K562 (cell line): ENCODE measurements at regions not wholly inside any gene's neighbourhood (a gene's known extent, or its start where the extent isn't known, plus 50 kb on each side); places are given as distances from the start of the nearest gene placed in this dataset.

Experiments
- ATAC-seq: fragments of 200-7000 bp; cut with Tn5 transposase; 3 replicates; pipeline ENCODE4 v1.9.1; 2020; ENCODE audit warnings: moderate library complexity
- BruUV-seq: library from RNA; stranded (reverse); fragments of 400-500 nt; replicated peaks from 2 replicates; lab custom pipeline; 2021; lab: Mats Ljungman, UMichigan
- CTCF ChIA-PET: fragments of 300-600 bp; formaldehyde crosslinking; extraction: SDS; loops from one replicate; lab custom pipeline; 2021; ENCODE audit warnings: low intra/inter-chr PET ratio; lab: Yijun Ruan, JAX
- POLR2A ChIA-PET: fragments of 300-600, 350-650 bp; sonication (Branson Sonifier 250); formaldehyde crosslinking; extraction: SDS; loops from one replicate; lab custom pipeline; 2021; ENCODE audit warnings: antibody characterized with exemption, inconsistent platforms; lab: Yijun Ruan, JAX
- DNase-seq, 4 experiments: peaks; one replicate each; pipeline versions ENCODE4 v3.0.0 to v3.0.0-alpha.2; 2011 to 2018; ENCODE audit warnings: low spot score in 3 of 4, mixed read lengths in 3 of 4; ENCODE audit errors: extremely low read depth in 1 of 4
- FAIRE-seq: peaks from 2 replicates; lab custom pipeline; 2011; peaks lifted over from hg19 to GRCh38; lab: Jason Lieb, UNC
- H2AFZ ChIP-seq: 2 replicates; pipeline ENCODE4 v1.6.0; 2011; ENCODE audit warnings: low read depth, low read length, control low read depth, inconsistent platforms
- H3K27ac ChIP-seq: fragments of 200-600 bp; 3 replicates; pipeline ENCODE4 v1.8.0; 2011; ENCODE audit warnings: low read depth, mild to moderate bottlenecking, control low read depth, inconsistent platforms, low read length, moderate library complexity, mixed read lengths; ENCODE audit errors: extremely low read depth
- H3K27me3 ChIP-seq, 2 experiments: fragments of 300-600 bp in 1 of 2; 2 replicates in 1 of 2; 3 replicates in 1 of 2; pipeline versions ENCODE4 v1.6.0 to v1.8.0; 2011; ENCODE audit warnings: inconsistent platforms in 2 of 2, low read length in 2 of 2, mild to moderate bottlenecking in 1 of 2, mixed read lengths in 1 of 2, moderate library complexity in 1 of 2; ENCODE audit not compliant: control insufficient read depth in 2 of 2, insufficient read depth in 2 of 2
- H3K36me3 ChIP-seq: fragments of 300-600 bp; 3 replicates; pipeline ENCODE4 v1.8.0; 2011; ENCODE audit warnings: mild to moderate bottlenecking, low read length, inconsistent platforms; ENCODE audit not compliant: control insufficient read depth, insufficient read depth
- H3K4me1 ChIP-seq, 2 experiments: fragments of 200-600 bp in 1 of 2; replicated peaks in 1 of 2; 2 replicates in 1 of 2; 3 replicates in 1 of 2; pipeline versions ENCODE4 v1.5.1 to v1.8.0; 2011; ENCODE audit warnings: inconsistent platforms in 2 of 2, low read length in 2 of 2, mild to moderate bottlenecking in 1 of 2, mixed read lengths in 1 of 2, moderate library complexity in 1 of 2; ENCODE audit not compliant: control insufficient read depth in 2 of 2, insufficient read depth in 2 of 2
- H3K4me2 ChIP-seq: 2 replicates; pipeline ENCODE4 v1.6.1; 2011; ENCODE audit warnings: low read length, control low read depth, inconsistent platforms, mixed read lengths; ENCODE audit not compliant: insufficient read depth
- H3K4me3 ChIP-seq: fragments of 200-600 bp; sonication (generic), shearing (Covaris generic); 2 replicates; pipeline ENCODE4 v1.5.1; 2016; ENCODE audit warnings: control low read depth, inconsistent platforms
- H3K79me2 ChIP-seq: fragments of 200-600 bp; 3 replicates; pipeline ENCODE4 v1.8.0; 2011; ENCODE audit warnings: low read length, inconsistent platforms; ENCODE audit not compliant: control insufficient read depth, insufficient read depth
- H3K9ac ChIP-seq, 2 experiments: 2 replicates each; pipeline versions ENCODE4 v1.6.0 to v1.6.1; 2011; ENCODE audit warnings: low read depth in 2 of 2, low read length in 2 of 2, control low read depth in 1 of 2, inconsistent platforms in 1 of 2, mild to moderate bottlenecking in 1 of 2, mixed read lengths in 1 of 2; ENCODE audit not compliant: insufficient read depth in 1 of 2
- H3K9me1 ChIP-seq: one replicate; pipeline ENCODE4 v1.6.0; 2011; ENCODE audit warnings: inconsistent platforms, mild to moderate bottlenecking, low read length, moderate library complexity; ENCODE audit not compliant: control insufficient read depth, insufficient read depth
- H3K9me3 ChIP-seq: replicated peaks from 2 replicates; pipeline ENCODE4 v1.5.1; 2011; ENCODE audit warnings: low read depth, low read length, inconsistent platforms; ENCODE audit not compliant: control insufficient read depth, insufficient read depth
- H4K20me1 ChIP-seq: replicated peaks from 2 replicates; pipeline ENCODE4 v1.6.1; 2011; ENCODE audit warnings: low read length, inconsistent platforms, mixed read lengths; ENCODE audit not compliant: control insufficient read depth, insufficient read depth
- FOXM1 ChIP-seq, 2 experiments: fragments of 450-650 bp in 1 of 2; sonication (generic) in 1 of 2; formaldehyde crosslinking in 1 of 2; IDR thresholded peaks; 2 replicates each; pipeline versions ENCODE4 v1.6.1 to v1.9.0; 2017 to 2022; ENCODE audit warnings: low read depth in 2 of 2, mild to moderate bottlenecking in 2 of 2, missing genetic modification reagents in 1 of 2, moderate library complexity in 1 of 2
- MYBL2 ChIP-seq, 2 experiments: fragments of 450-650 bp in 1 of 2; sonication (generic) in 1 of 2; formaldehyde crosslinking in 1 of 2; IDR thresholded peaks; 2 replicates each; pipeline versions ENCODE4 v1.6.1 to v1.8.1; 2017 to 2022; ENCODE audit warnings: borderline replicate concordance in 1 of 2, inconsistent platforms in 1 of 2, low read depth in 1 of 2, mild to moderate bottlenecking in 1 of 2, missing genetic modification reagents in 1 of 2, moderate library complexity in 1 of 2
- SP1 ChIP-seq: sonication (generic); formaldehyde crosslinking; IDR thresholded peaks from 2 replicates; pipeline ENCODE4 v1.8.1; 2022; ENCODE audit warnings: mild to moderate bottlenecking, missing genetic modification reagents
- TCFL5 ChIP-seq: fragments of 250-450 bp; sonication (Bioruptor Pico); conservative IDR thresholded peaks from 2 replicates; pipeline ENCODE4 v1.6.1; 2021; ENCODE audit warnings: mild to moderate bottlenecking, moderate library complexity, matching md5 sums
- XRCC4 ChIP-seq: IDR thresholded peaks from one replicate; pipeline ENCODE4 v1.6.1; 2011; ENCODE audit not compliant: insufficient read depth, insufficient read length; ENCODE audit errors: extremely low read depth
- ZNF707 ChIP-seq: fragments of 250-450 bp; sonication (Bioruptor Pico); conservative IDR thresholded peaks from 2 replicates; pipeline ENCODE4 v1.8.0; 2022; ENCODE audit warnings: inconsistent platforms, mild to moderate bottlenecking, moderate library complexity
- WGBS: fragments of 100-300 bp; shearing (Covaris generic); methylation state at CpG from one replicate; pipeline ENCODE4 v1.1.6; 2016; ENCODE audit warnings: low coverage, mixed read lengths; ENCODE audit not compliant: insufficient coverage; ENCODE audit errors: missing lambda C conversion rate; 5-methylcytosine and 5-hydroxymethylcytosine counted together
- in situ Hi-C: fragments of 300-500 bp; cut with MboI; formaldehyde crosslinking; loops from 4 replicates; pipeline ENCODE4 v1.15.0; 2018; ENCODE audit warnings: inconsistent platforms, mixed read lengths
- intact Hi-C: fragments of 100-400 bp; cut with micrococcal nuclease; formaldehyde crosslinking; loops from 2 replicates; pipeline ENCODE4 v1.14.2; 2022
- TF ChIP-seq, protein P1 (sequence below): sonication (generic); formaldehyde crosslinking; IDR thresholded peaks from 2 replicates; pipeline ENCODE4 v1.8.0; 2022; ENCODE audit warnings: missing genetic modification reagents, mild to moderate bottlenecking, borderline replicate concordance
- TF ChIP-seq, protein P2 (sequence below): fragments of 450-650 bp; formaldehyde crosslinking; IDR thresholded peaks from 2 replicates; pipeline ENCODE4 v1.4.0; 2022; ENCODE audit warnings: missing genetic modification characterization

DNA sequence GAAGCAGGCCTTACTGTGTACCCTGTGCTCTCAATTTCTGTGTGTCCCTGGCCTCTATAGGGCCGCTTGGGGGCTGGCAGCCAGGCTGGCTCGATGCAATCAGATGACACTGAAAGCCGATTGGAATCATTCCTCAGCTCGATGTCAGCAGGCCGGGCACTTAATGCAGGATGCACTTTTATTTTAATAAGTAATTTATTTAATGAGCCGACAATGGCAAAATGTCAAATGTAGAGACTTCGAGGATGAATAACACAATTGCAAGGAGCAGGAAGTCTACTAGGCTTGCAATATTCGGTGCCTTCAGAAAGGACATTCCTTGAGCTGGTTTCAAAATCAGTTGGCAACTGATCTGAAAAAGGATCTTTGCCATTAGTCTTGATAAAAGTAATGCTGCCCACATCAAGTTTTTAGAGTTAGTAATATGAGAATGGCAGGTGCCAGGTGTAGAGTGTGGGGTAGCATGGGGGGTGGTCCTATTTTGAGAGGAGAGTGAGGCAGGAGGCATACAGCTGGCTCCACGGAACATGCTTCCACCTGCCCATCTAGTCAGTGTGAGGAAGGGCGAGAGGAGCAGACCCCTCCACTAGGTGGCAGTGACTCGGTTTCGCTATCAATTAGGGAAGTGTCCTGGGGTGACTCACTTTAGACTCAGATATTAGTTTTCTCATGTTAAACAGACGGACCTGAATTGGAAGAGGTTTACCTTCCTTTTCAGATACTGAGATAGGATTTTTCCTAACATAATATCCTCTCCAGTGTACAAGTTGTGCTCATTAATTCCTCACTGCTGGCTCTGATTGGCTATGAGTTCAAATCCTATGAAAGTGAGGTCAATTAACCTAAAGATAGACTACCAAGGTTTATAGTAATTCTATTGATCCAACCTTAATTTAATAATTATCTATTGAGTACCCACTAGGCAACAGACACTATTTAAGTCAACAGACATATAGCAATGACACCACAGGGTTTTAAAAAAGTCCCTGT, 80.9 kb downstream of the NABP1 start (continued):
- TF ChIP-seq FOXM1 (IDR thresholded peaks at IDR 0.05; ENCODE audit: low read depth) (no peak), FOXM1 (CRISPR knock-in tag; IDR thresholded peaks at IDR 0.05; ENCODE audit: low read depth) (no peak), XRCC4 (no peak), ZNF707 (CRISPR knock-in tag) (no peak)

- Histone ChIP-seq H3K27me3 (no peaks in the 10 kb centered on the region), H3K79me2 (no peaks in the 10 kb centered on the region), H2AFZ (peak overlapping the region; percentile 88), H3K27ac (no peak overlapping the region), H3K9me1 (no peaks in the 10 kb centered on the region), H3K4me2 (no peak overlapping the region), H3K4me3 (no peak overlapping the region), H3K36me3 (no peaks in the 10 kb centered on the region), H3K9me3 (no peaks in the 10 kb centered on the region), H4K20me1 (no peaks in the 10 kb centered on the region), H3K4me1 (peaks cover 0 to 8% of the 10 kb centered on the region in 2 experiments; a peak in 4 of 5 replicates), H3K9ac (no peak overlapping the region)
- no peak for FAIRE-seq
- TF ChIP-seq, protein P1, sequence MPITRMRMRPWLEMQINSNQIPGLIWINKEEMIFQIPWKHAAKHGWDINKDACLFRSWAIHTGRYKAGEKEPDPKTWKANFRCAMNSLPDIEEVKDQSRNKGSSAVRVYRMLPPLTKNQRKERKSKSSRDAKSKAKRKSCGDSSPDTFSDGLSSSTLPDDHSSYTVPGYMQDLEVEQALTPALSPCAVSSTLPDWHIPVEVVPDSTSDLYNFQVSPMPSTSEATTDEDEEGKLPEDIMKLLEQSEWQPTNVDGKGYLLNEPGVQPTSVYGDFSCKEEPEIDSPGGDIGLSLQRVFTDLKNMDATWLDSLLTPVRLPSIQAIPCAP = no peak
- TF ChIP-seq SP1 (CRISPR knock-in tag) (no peak), MYBL2 (IDR thresholded peaks at IDR 0.05; ENCODE audit: low read depth) (no peak), MYBL2 (CRISPR knock-in tag; IDR thresholded peaks at IDR 0.05; ENCODE audit: borderline replicate concordance) (no peak), TCFL5 (no peak)
- TF ChIP-seq, protein P2, sequence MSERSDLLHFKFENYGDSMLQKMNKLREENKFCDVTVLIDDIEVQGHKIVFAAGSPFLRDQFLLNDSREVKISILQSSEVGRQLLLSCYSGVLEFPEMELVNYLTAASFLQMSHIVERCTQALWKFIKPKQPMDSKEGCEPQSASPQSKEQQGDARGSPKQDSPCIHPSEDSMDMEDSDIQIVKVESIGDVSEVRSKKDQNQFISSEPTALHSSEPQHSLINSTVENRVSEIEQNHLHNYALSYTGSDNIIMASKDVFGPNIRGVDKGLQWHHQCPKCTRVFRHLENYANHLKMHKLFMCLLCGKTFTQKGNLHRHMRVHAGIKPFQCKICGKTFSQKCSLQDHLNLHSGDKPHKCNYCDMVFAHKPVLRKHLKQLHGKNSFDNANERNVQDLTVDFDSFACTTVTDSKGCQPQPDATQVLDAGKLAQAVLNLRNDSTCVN = no peak
- intact Hi-C loops = no loop called here
- in situ Hi-C loops = no loop called here
- no peak for DNase-seq
- ATAC-seq = no peak
- no TSS peak for BruUV-seq
- 85% methylated on average over 4 of the region's 4 CpGs for WGBS
- CTCF ChIA-PET = interaction anchor here (0.7 kb wide), 1 partner anchor 218 kb away, joined by 3 read pairs; no protein-coding TSS in a partner anchor
- POLR2A ChIA-PET = no interaction called here
Observed at GRCh38 chr2:191759680-191760079, 81.7 kb downstream of the NABP1 start.
